Mesenchymal stem cell (in vitro differentiated cells and primary cell): ENCODE measurements at regions not wholly inside any gene's neighbourhood (a gene's known extent, or its start where the extent isn't known, plus 50 kb on each side); places are given as distances from the start of the nearest gene placed in this dataset.

Source experiments
- DNase-seq: peaks from one replicate; pipeline ENCODE4 v3.0.0-alpha.2; 2013
- H2AFZ ChIP-seq: one replicate; pipeline ENCODE4 v1.6.1; 2013; ENCODE audit warnings: low read depth, mild to moderate bottlenecking, control low read depth, inconsistent platforms, low read length, moderate library complexity
- H2AK5ac ChIP-seq: 2 replicates; pipeline ENCODE4 v1.6.1; 2013; ENCODE audit warnings: low read length, moderate library complexity, mild to moderate bottlenecking, inconsistent platforms; ENCODE audit not compliant: severe bottlenecking
- H2BK120ac ChIP-seq: one replicate; pipeline ENCODE4 v1.6.1; 2013; ENCODE audit warnings: low read depth, mild to moderate bottlenecking, inconsistent platforms, low read length, moderate library complexity
- H2BK12ac ChIP-seq, 2 experiments: one replicate each; pipeline ENCODE4 v1.6.1; 2013; ENCODE audit warnings: inconsistent platforms in 2 of 2, low read length in 2 of 2, mild to moderate bottlenecking in 2 of 2, moderate library complexity in 2 of 2, control low read depth in 1 of 2
- H2BK15ac ChIP-seq: one replicate; pipeline ENCODE4 v1.6.1; 2013; ENCODE audit warnings: mild to moderate bottlenecking, low read depth, inconsistent platforms; ENCODE audit not compliant: poor library complexity, severe bottlenecking
- H2BK5ac ChIP-seq: 2 replicates; pipeline ENCODE4 v1.6.1; 2013; ENCODE audit warnings: low read depth, mild to moderate bottlenecking, low read length, control low read depth, inconsistent platforms; ENCODE audit not compliant: poor library complexity, severe bottlenecking
- H3K14ac ChIP-seq, 2 experiments: one replicate each; pipeline ENCODE4 v1.6.1; 2013; ENCODE audit warnings: inconsistent platforms in 2 of 2, low read length in 2 of 2, control low read depth in 1 of 2, mild to moderate bottlenecking in 1 of 2, moderate library complexity in 1 of 2
- H3K18ac ChIP-seq, 2 experiments: one replicate each; pipeline ENCODE4 v1.6.1; 2013; ENCODE audit warnings: inconsistent platforms in 2 of 2, low read length in 2 of 2, control low read depth in 1 of 2, low read depth in 1 of 2, mild to moderate bottlenecking in 1 of 2
- H3K23ac ChIP-seq, 2 experiments: one replicate each; pipeline ENCODE4 v1.6.1; 2013; ENCODE audit warnings: inconsistent platforms in 2 of 2, low read length in 2 of 2, mild to moderate bottlenecking in 2 of 2, moderate library complexity in 2 of 2, control low read depth in 1 of 2
- H3K27ac ChIP-seq: 2 replicates; pipeline ENCODE4 v1.5.1; 2013; ENCODE audit warnings: mild to moderate bottlenecking, moderate library complexity, low read length, control low read depth, inconsistent platforms; ENCODE audit not compliant: poor library complexity, severe bottlenecking
- H3K27me3 ChIP-seq, 2 experiments: 2 replicates each; pipeline versions ENCODE4 v1.6.1 to v1.7.0; 2013; ENCODE audit warnings: low read length in 2 of 2, mild to moderate bottlenecking in 2 of 2, moderate library complexity in 2 of 2, control low read depth in 1 of 2, inconsistent platforms in 1 of 2; ENCODE audit not compliant: control insufficient read depth in 1 of 2, insufficient read depth in 1 of 2
- H3K36me3 ChIP-seq, 2 experiments: 2 replicates each; pipeline versions ENCODE4 v1.6.1 to v1.7.0; 2013; ENCODE audit warnings: low read length in 2 of 2, control low read depth in 1 of 2, inconsistent platforms in 1 of 2, low read depth in 1 of 2, mild to moderate bottlenecking in 1 of 2; ENCODE audit not compliant: insufficient read depth in 2 of 2, control insufficient read depth in 1 of 2
- H3K4ac ChIP-seq, 2 experiments: one replicate each; pipeline ENCODE4 v1.6.1; 2013; ENCODE audit warnings: inconsistent platforms in 2 of 2, low read length in 2 of 2, mild to moderate bottlenecking in 2 of 2, moderate library complexity in 2 of 2, control low read depth in 1 of 2, low read depth in 1 of 2
- H3K4me1 ChIP-seq: 2 replicates; pipeline ENCODE4 v1.6.1; 2013; ENCODE audit warnings: low read depth, low read length, control low read depth; ENCODE audit not compliant: control insufficient read depth, insufficient read depth
- H3K4me2 ChIP-seq: 2 replicates; pipeline ENCODE4 v1.6.1; 2013; ENCODE audit warnings: low read length, mild to moderate bottlenecking, inconsistent platforms; ENCODE audit not compliant: poor library complexity, severe bottlenecking
- H3K4me3 ChIP-seq, 2 experiments: 2 replicates each; pipeline versions ENCODE4 v1.5.1 to v1.7.0; 2013; ENCODE audit warnings: low read length in 2 of 2, mild to moderate bottlenecking in 2 of 2, control low read depth in 1 of 2, low read depth in 1 of 2; ENCODE audit not compliant: insufficient read depth in 1 of 2
- H3K79me1 ChIP-seq: replicated peaks from 2 replicates; pipeline ENCODE4 v1.6.1; 2013; ENCODE audit warnings: mild to moderate bottlenecking, control low read depth, low read length, inconsistent platforms; ENCODE audit not compliant: poor library complexity, severe bottlenecking
- H3K9ac ChIP-seq: 2 replicates; pipeline ENCODE4 v1.7.0; 2013; ENCODE audit warnings: mild to moderate bottlenecking, low read length, moderate library complexity
- H3K9me3 ChIP-seq: 2 replicates; pipeline ENCODE4 v1.7.0; 2013; ENCODE audit warnings: mild to moderate bottlenecking, low read length; ENCODE audit not compliant: control insufficient read depth
- H4K8ac ChIP-seq: one replicate; pipeline ENCODE4 v1.6.1; 2013; ENCODE audit warnings: inconsistent platforms, mild to moderate bottlenecking, low read length, moderate library complexity
- H4K91ac ChIP-seq: one replicate; pipeline ENCODE4 v1.6.1; 2013; ENCODE audit warnings: mild to moderate bottlenecking, low read length, inconsistent platforms
- WGBS: methylation state at CpG from one replicate; pipeline ENCODE4 v1.1.7; 2013; ENCODE audit warnings: mixed read lengths; 5-methylcytosine and 5-hydroxymethylcytosine counted together

GRCh38 chr3:168267179-168267578, 171.5 kb upstream of the GOLIM4 start:
- DNase-seq = no peak
- WGBS = no CpG with 5 or more reads among the region's 1 CpG
- H3K36me3 ChIP-seq = no peaks in the 10 kb centered on the region
- H3K4me1 ChIP-seq = no peaks in the 10 kb centered on the region
- no peak overlapping the region for H4K91ac ChIP-seq
- H2AFZ ChIP-seq = no peak overlapping the region
- H3K27ac ChIP-seq = no peak overlapping the region
- H2BK15ac ChIP-seq = no peak overlapping the region
- no peak overlapping the region for H2AK5ac ChIP-seq
- H3K4ac ChIP-seq = no peak overlapping the region
- no peak overlapping the region for H3K4me3 ChIP-seq
- H3K79me1 ChIP-seq = no peaks in the 10 kb centered on the region
- no peak overlapping the region for H3K14ac ChIP-seq
- no peak overlapping the region for H3K9ac ChIP-seq
- H3K23ac ChIP-seq = no peak overlapping the region
- H4K8ac ChIP-seq = no peak overlapping the region
- H3K27me3 ChIP-seq = no peaks in the 10 kb centered on the region
- no peak overlapping the region for H3K18ac ChIP-seq
- no peak overlapping the region for H2BK120ac ChIP-seq
- H2BK5ac ChIP-seq = no peak overlapping the region
- H3K9me3 ChIP-seq = no peaks in the 10 kb centered on the region
- H2BK12ac ChIP-seq = no peak overlapping the region
- no peak overlapping the region for H3K4me2 ChIP-seq

DNA sequence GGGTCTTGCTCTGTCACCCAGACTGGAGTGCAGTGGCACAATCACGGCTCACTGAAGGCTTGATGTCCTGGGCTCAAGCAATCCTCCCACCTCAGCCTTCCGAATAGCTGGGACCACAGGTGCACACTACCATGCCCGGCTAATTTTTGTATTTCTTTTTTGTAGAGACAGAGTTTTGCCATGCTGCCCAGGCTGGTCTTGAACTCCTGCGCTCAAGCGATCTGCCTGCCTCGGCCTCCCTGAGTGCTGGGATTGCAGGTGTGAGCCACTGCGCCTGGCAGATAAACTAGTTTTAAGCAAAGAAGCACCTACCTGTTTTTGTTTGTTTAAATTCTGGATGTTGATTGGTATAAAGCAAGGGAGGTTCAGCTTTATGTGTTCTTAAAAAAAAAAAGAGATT, 170.6 kb upstream of the GOLIM4 start:
- no peak overlapping the region for H2BK120ac ChIP-seq
- H2AK5ac ChIP-seq = no peak overlapping the region
- no peaks in the 10 kb centered on the region for H3K4me1 ChIP-seq
- H3K4ac ChIP-seq = no peak overlapping the region
- no peak overlapping the region for H3K18ac ChIP-seq
- no peaks in the 10 kb centered on the region for H3K79me1 ChIP-seq
- H3K27ac ChIP-seq = no peak overlapping the region
- H3K36me3 ChIP-seq = no peaks in the 10 kb centered on the region
- DNase-seq = no peak
- H3K27me3 ChIP-seq = no peaks in the 10 kb centered on the region
- no peak overlapping the region for H2AFZ ChIP-seq
- H2BK15ac ChIP-seq = no peak overlapping the region
- H3K9me3 ChIP-seq = no peaks in the 10 kb centered on the region
- H3K4me2 ChIP-seq = no peak overlapping the region
- H3K9ac ChIP-seq = no peak overlapping the region
- no peak overlapping the region for H2BK12ac ChIP-seq
- H3K23ac ChIP-seq = no peak overlapping the region
- H3K14ac ChIP-seq = no peak overlapping the region
- H4K8ac ChIP-seq = no peak overlapping the region
- H3K4me3 ChIP-seq = no peak overlapping the region
- 95% methylated on average over 7 of the region's 7 CpGs for WGBS
- no peak overlapping the region for H2BK5ac ChIP-seq
- no peak overlapping the region for H4K91ac ChIP-seq

- no peak overlapping the region for H3K14ac ChIP-seq
These were observed 167.2 kb upstream of the GOLIM4 start for GRCh38 chr3:168262887-168263286.

DNA sequence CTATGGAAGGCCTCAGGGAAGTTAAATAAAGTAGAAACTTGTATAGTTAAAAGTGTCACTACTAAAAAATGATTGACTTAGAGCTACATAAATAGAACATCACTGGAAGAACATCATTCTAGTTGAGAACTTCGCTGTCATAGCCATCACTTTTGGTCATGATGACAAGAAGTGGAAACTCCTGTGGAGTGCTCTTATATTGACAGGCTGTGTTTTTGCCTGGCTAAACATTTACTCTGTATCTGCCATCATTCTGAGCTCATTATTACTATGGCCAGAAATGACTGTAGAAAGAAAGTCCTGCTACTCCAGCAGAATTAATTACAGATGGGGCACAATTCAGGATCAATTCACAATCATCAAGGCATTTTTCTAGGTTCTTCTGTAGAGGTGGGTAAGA, 165.1 kb upstream of the GOLIM4 start:
- Histone ChIP-seq H4K8ac (no peak overlapping the region), H2BK12ac (no peak overlapping the region), H3K27me3 (peaks cover 0 to 2% of the 10 kb centered on the region in 2 experiments), H3K18ac (no peak overlapping the region), H3K27ac (no peak overlapping the region), H2AK5ac (no peak overlapping the region), H3K23ac (no peak overlapping the region), H2BK15ac (no peak overlapping the region), H3K79me1 (no peaks in the 10 kb centered on the region), H4K91ac (no peak overlapping the region), H3K4me2 (no peak overlapping the region), H3K14ac (no peak overlapping the region), H3K4ac (no peak overlapping the region), H2AFZ (no peak overlapping the region), H3K36me3 (no peaks in the 10 kb centered on the region), H3K4me3 (no peak overlapping the region), H3K9me3 (peaks cover 4% of the 10 kb centered on the region), H3K9ac (no peak overlapping the region), H2BK5ac (no peak overlapping the region), H2BK120ac (no peak overlapping the region), H3K4me1 (no peaks in the 10 kb centered on the region)
- 67% methylated on average over 1 of the region's 1 CpG for WGBS
- DNase-seq = no peak

More at GRCh38 chr3:168262887-168263286, 167.2 kb upstream of the GOLIM4 start:
- no peak overlapping the region for H3K4me3 ChIP-seq
- no peak for DNase-seq
- no peak overlapping the region for H3K27ac ChIP-seq
- H3K23ac ChIP-seq = no peak overlapping the region
- H2BK12ac ChIP-seq = no peak overlapping the region
- H3K9ac ChIP-seq = no peak overlapping the region
- no peak overlapping the region for H2BK120ac ChIP-seq
- no peak overlapping the region for H2AFZ ChIP-seq
- no peaks in the 10 kb centered on the region for H3K36me3 ChIP-seq
- H2BK15ac ChIP-seq = no peak overlapping the region
- no peaks in the 10 kb centered on the region for H3K9me3 ChIP-seq
- no peak overlapping the region for H3K4ac ChIP-seq
- H3K4me2 ChIP-seq = no peak overlapping the region
- H3K18ac ChIP-seq = no peak overlapping the region
- H3K27me3 ChIP-seq = peaks cover 0 to 2% of the 10 kb centered on the region in 2 experiments
- no peak overlapping the region for H4K91ac ChIP-seq
- no peaks in the 10 kb centered on the region for H3K79me1 ChIP-seq
- no peak overlapping the region for H2AK5ac ChIP-seq
- no peaks in the 10 kb centered on the region for H3K4me1 ChIP-seq
- no peak overlapping the region for H4K8ac ChIP-seq
- H2BK5ac ChIP-seq = no peak overlapping the region
